Skeletal muscle tissue (tissue), 3 donors: ENCODE measurements at regions not wholly inside any gene's neighbourhood (a gene's known extent, or its start where the extent isn't known, plus 50 kb on each side); places are given as distances from the start of the nearest gene placed in this dataset.
"Not testable (repeated sequence)": the region's sequence is repeated elsewhere in the genome, so short reads cannot be mapped to it uniquely, and the experiment has no call there.

Source experiments
- H3K27ac ChIP-seq: one replicate; pipeline ENCODE4 v1.7.0; 2013; ENCODE audit warnings: mild to moderate bottlenecking, low read depth, low read length, inconsistent platforms
- H3K27me3 ChIP-seq, 3 donors: one replicate each; pipeline ENCODE4 v1.7.0; 2013; ENCODE audit warnings: low read length in 3 of 3; ENCODE audit not compliant: control insufficient read depth in 3 of 3, insufficient read depth in 3 of 3
- H3K36me3 ChIP-seq, 3 donors: one replicate each; pipeline ENCODE4 v1.7.0; 2013; ENCODE audit warnings: low read length in 3 of 3; ENCODE audit not compliant: control insufficient read depth in 3 of 3, insufficient read depth in 3 of 3
- H3K4me1 ChIP-seq, 3 donors: one replicate each; pipeline ENCODE4 v1.7.0; 2013; ENCODE audit warnings: low read length in 3 of 3, mild to moderate bottlenecking in 3 of 3; ENCODE audit not compliant: control insufficient read depth in 3 of 3, insufficient read depth in 3 of 3
- H3K4me3 ChIP-seq, 3 donors: one replicate each; pipeline ENCODE4 v1.7.0; 2013; ENCODE audit warnings: low read length in 3 of 3
- H3K9ac ChIP-seq, 3 donors: one replicate each; pipeline ENCODE4 v1.7.0; 2013; ENCODE audit warnings: low read length in 3 of 3, mild to moderate bottlenecking in 3 of 3, moderate library complexity in 2 of 3, low read depth in 1 of 3
- H3K9me3 ChIP-seq, 3 donors: one replicate each; pipeline ENCODE4 v1.7.0; 2013; ENCODE audit warnings: low read length in 3 of 3; ENCODE audit not compliant: control insufficient read depth in 3 of 3
- donor health status: Osteomylitis.

DNA sequence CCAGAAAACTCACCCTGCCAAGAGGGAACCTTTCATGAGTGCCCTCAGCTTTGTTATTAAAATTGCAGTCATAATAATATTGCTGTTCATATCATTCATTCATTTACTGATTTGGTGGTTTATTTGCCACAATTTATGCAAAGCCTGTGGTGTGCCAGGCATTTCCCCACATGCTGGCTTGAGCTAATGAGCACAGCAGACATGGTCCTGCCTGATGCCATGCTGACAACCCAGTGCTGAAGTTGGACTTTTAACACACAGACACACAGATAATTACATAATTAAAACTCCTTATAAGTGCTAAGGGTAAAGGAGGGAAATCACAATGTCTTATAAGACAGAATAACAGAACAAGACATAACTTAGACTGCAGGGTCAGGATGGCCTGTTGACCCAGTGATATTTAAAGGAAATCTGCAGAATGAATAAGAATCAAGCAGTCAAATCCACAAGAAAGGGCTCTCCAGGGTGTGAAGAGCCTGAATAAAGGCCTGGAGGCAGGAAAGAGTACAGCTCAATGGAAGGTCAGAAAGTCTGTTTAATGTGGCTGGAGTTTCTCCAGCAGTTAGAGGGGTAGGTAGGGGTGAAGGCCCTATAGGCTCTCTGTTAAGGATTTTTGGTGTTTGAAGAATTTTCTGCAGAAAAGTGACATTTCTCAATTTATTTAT lies 196.9 kb upstream of the CDH11 start:
- no peak overlapping the region for H3K4me3 ChIP-seq
- H3K27ac ChIP-seq, result no peak overlapping the region
- H3K9ac ChIP-seq, result no peak overlapping the region
- no peaks in the 10 kb centered on the region for H3K36me3 ChIP-seq
- no peaks in the 10 kb centered on the region for H3K27me3 ChIP-seq
- H3K9me3 ChIP-seq, result no peaks in the 10 kb centered on the region
- peaks cover 8 to 13% (median 10%) of the 10 kb centered on the region in 3 donors for H3K4me1 ChIP-seq

DNA sequence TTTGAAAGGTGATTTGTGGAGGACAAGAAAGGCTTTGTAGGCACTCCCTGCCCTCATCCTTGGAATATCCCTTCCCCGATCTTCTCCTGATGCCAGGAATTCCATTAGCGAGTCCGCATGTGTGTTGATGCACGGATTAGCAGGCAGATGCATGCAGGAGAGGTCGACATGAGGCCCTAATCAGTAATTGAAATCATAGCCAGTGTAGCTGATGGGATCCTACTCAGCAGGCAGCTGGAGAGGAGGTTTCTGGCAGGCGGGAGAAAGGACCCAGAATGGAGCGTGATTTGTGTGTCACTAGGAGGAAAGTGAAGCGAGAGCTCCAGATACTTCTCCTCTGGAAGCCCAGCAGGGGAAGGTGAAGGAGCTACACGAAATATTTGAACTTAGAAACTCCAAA lies 196.3 kb upstream of the CDH11 start:
- no peaks in the 10 kb centered on the region for H3K36me3 ChIP-seq
- H3K9me3 ChIP-seq, result no peaks in the 10 kb centered on the region
- no peaks in the 10 kb centered on the region for H3K27me3 ChIP-seq
- no peak overlapping the region for H3K27ac ChIP-seq
- H3K4me1 ChIP-seq, result peaks cover 8 to 13% (median 10%) of the 10 kb centered on the region in 3 donors
- H3K4me3 ChIP-seq, result no peak overlapping the region
- H3K9ac ChIP-seq, result no peak overlapping the region

DNA sequence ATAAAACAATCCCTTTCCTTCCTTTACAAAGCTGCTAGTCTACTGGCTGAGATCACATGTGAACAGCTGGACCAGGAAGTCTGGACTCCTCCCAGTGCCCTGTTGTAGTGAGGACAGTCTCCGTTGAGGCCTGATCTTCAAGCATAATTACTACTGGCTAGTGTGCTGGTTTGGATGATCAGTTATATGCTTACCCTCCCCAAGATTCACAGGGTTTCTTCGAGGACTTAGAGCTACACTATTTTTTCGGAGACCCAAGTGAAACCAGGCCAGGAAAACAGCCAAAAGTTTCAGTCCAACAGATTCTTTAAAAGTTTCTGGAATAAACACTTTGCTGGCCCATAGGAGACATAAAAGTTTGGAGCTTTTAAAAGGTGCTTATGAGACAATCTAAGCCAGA lies 194.9 kb upstream of the CDH11 start:
- no peak overlapping the region for H3K27ac ChIP-seq
- H3K4me1 ChIP-seq, result peaks cover 9 to 13% (median 10%) of the 10 kb centered on the region in 3 donors
- H3K36me3 ChIP-seq, result no peaks in the 10 kb centered on the region
- H3K4me3 ChIP-seq, result no peak overlapping the region
- H3K9me3 ChIP-seq, result no peaks in the 10 kb centered on the region
- H3K9ac ChIP-seq, result no peak overlapping the region
- H3K27me3 ChIP-seq, result no peaks in the 10 kb centered on the region

DNA sequence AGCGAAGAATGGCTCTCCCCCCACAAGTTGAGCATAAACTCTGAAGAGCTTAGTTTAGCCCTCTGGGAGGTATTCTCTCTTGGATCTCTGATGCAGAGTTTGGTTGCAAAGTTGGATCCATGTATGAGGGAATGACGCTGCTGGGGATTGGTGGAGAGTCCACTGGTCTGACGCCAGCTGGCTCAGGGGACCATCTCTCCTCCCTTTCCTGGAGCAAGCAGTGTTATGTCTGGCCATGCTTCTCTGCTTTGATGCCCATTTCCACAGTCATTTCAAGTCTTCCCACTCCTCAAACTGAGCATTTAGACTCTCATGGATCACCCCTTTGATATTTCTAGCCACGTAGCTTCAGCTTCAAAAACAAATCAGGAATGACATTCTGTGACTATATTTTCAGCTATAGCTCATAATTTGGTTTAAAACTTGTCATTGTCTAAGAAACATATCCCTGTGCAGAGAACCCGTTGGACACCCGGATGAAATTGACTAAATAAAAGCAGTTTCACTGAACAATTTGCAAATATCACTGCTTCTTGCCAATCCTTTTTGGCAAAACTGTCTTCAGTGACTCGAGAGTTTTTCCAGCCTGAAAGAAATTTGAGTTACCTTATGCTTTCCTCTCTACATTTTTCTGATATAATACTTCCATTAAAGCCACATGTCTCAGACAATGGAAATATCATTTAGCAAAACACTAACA lies 193.4 kb upstream of the CDH11 start:
- Histone ChIP-seq H3K4me1 (peaks cover 12 to 20% (median 20%) of the 10 kb centered on the region in 3 donors), H3K4me3 (peak overlapping the region in 1 of 3 donors; percentile 9), H3K36me3 (no peaks in the 10 kb centered on the region), H3K27me3 (no peaks in the 10 kb centered on the region), H3K27ac (peak overlapping the region; percentile 3), H3K9ac (no peak overlapping the region), H3K9me3 (no peaks in the 10 kb centered on the region)

DNA sequence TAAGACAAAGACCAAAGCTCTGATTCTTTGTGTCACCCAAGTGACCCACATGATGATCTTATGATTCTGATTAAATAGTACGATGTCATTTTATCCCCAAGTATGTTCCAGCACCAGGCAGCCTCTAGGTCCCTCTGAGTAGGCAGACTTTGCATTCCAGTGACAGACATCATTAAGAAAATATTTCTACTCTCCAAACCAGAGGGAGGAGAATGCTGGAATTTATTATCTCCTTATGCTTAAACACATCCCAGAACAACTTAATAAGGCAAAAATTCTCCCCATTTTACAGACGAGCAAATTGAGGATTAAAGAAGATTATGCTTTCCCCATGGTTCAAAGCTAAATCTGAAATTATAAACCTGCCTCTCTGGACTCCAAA lies 192.8 kb upstream of the CDH11 start:
- no peaks in the 10 kb centered on the region for H3K36me3 ChIP-seq
- H3K9me3 ChIP-seq, result no peaks in the 10 kb centered on the region
- no peak overlapping the region for H3K9ac ChIP-seq
- H3K27ac ChIP-seq, result peak overlapping the region; percentile 3
- no peak overlapping the region for H3K4me3 ChIP-seq
- peaks cover 12 to 25% (median 23%) of the 10 kb centered on the region in 3 donors for H3K4me1 ChIP-seq
- no peaks in the 10 kb centered on the region for H3K27me3 ChIP-seq

DNA sequence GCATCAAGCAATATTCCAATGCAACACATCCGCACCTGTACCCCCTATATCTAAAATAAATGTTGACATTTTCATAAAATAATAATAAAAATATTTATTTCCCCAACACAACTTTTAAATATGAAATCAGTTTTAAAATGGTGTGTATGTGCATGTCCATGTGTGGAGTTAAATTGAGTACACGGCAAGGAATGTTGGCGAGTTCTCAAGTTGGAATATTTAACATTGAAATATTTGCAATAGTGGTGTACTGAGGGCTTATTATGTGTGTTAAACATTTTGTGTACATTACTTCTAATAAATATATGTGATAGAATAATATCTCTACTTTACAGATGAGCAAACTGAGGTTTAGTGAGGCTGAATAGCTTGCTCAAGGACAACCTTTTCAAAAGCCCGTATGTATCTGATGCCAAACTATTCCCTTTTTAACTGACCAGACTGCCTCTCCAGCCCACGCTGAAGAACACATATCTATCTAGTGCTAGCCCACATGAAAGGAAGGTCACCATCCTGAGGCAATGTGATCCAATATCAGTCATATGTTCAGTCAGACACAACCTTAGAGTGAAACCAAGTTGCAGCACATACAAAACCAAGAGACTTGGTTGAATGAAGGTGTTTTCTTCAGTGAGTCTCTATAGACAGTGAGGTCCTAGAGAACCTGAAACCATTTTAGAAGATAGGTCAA lies 192.2 kb upstream of the CDH11 start:
- Histone ChIP-seq H3K27ac (no peak overlapping the region), H3K4me1 (peaks cover 12 to 26% (median 23%) of the 10 kb centered on the region in 3 donors), H3K27me3 (no peaks in the 10 kb centered on the region), H3K9ac (no peak overlapping the region), H3K9me3 (no peaks in the 10 kb centered on the region), H3K4me3 (no peak overlapping the region), H3K36me3 (no peaks in the 10 kb centered on the region)

DNA sequence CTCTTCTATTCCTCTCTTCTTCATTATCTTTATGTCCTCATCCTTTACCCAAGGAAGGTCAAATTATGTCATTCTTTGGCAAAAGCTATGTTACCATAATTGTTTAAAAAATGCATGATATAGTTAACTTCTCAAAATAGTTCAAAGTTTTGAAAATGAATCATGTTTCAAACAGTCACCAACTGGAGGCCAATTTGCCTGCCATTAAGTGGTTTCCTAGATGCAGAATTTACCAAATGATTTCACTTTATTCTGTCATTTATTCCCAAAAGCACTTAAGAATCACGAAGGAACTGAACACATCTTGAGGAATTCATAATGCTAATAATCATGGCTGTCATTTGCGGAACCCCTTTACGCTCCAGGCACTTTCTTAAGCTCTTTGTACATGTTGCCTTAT lies 190.9 kb upstream of the CDH11 start:
- Histone ChIP-seq H3K27me3 (no peaks in the 10 kb centered on the region), H3K27ac (no peak overlapping the region), H3K4me3 (no peak overlapping the region), H3K4me1 (peaks cover 12 to 26% (median 23%) of the 10 kb centered on the region in 3 donors), H3K9ac (no peak overlapping the region), H3K36me3 (no peaks in the 10 kb centered on the region), H3K9me3 (no peaks in the 10 kb centered on the region)

DNA sequence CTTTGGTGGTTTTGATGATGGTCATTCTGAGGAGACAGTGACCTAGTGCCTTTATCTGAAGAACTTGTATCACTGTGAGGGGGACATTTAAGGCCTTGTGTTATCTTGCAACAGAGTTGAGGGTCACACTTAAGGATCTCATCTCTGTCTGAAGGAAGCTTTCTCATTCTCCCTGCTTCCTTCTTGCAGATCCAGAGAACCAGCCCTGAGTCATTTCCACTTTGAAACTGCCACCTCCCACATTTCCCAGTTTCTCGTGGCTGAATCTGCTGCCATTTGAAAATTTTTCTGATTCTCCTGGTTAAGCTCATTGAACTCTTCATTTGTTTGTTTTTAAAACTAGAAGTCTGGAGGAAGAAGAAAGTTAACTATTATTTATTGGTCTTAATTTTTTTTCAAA lies 190.2 kb upstream of the CDH11 start:
- Histone ChIP-seq H3K4me3 (no peak overlapping the region), H3K9me3 (no peaks in the 10 kb centered on the region), H3K9ac (no peak overlapping the region)

DNA sequence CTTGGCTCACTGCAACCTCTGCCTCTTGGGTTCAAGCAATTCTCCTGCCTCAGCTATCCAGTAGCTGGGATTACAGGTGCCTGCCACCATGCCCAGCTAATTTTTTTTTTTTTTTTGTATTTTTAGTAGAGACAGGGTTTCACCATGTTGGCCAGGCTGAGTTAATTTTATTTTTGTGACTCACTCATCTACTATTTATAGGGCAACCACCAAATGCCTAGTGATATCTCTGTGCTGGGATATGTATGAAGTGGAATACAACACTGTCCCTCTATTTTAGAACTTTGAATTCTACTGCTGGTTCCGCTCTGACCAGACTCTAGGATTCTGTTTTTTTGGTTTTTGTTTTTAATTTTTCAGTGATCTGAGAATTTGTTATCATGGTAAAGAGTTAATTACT lies 188.6 kb upstream of the CDH11 start:
- peak overlapping the region in 1 of 3 donors; percentile 24 for H3K4me3 ChIP-seq
- not testable (repeated sequence) for H3K9ac ChIP-seq, H3K9me3 ChIP-seq, H3K36me3 ChIP-seq, H3K27me3 ChIP-seq
- peaks cover 10 to 25% (median 23%) of the 10 kb centered on the region in 3 donors for H3K4me1 ChIP-seq
- peak overlapping the region; percentile 77 for H3K27ac ChIP-seq

More for the DNA sequence above, 190.2 kb upstream of the CDH11 start:
- H3K27ac ChIP-seq, result no peak overlapping the region
- H3K27me3 ChIP-seq, result no peaks in the 10 kb centered on the region
- peaks cover 12 to 26% (median 23%) of the 10 kb centered on the region in 3 donors for H3K4me1 ChIP-seq
- H3K36me3 ChIP-seq, result no peaks in the 10 kb centered on the region

DNA sequence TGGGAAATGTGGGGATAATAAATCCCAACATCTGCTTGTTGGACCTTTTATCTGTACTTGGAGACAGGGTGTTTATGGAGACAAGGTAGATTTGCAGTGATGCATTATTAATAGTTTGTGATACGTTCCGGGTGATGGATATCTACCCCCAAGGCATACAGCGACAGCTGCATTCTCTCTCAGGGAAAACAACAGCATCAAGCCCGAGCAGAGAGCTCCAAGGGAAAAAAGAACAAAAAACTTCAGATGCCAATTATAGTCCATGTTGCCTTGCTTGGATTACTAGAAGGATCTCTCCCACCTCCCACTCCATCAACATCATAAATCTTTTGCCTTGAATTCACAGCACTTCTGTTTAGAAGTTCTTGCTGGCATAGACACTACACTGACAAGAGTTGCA lies 187.5 kb upstream of the CDH11 start:
- no peak overlapping the region for H3K4me3 ChIP-seq
- no peaks in the 10 kb centered on the region for H3K27me3 ChIP-seq
- H3K36me3 ChIP-seq, result no peaks in the 10 kb centered on the region
- no peak overlapping the region for H3K9ac ChIP-seq
- no peak overlapping the region for H3K27ac ChIP-seq
- H3K4me1 ChIP-seq, result peaks cover 2 to 18% (median 15%) of the 10 kb centered on the region in 3 donors
- H3K9me3 ChIP-seq, result no peaks in the 10 kb centered on the region
